Esophagus squamous epithelium (tissue), 4 donors: ENCODE measurements at regions not wholly inside any gene's neighbourhood (a gene's known extent, or its start where the extent isn't known, plus 50 kb on each side); places are given as distances from the start of the nearest gene placed in this dataset.

Experiments used
- POLR2A ChIP-seq, 4 donors: fragments of 450-650 bp; IDR thresholded peaks; one replicate each; pipeline ENCODE4 v1.6.1; 2017; ENCODE audit warnings: antibody characterized with exemption in 4 of 4, mild to moderate bottlenecking in 4 of 4, moderate library complexity in 3 of 4
- TF ChIP-seq, protein P1 (sequence below), 6 experiments: fragments of 450-650 bp in 4 of 6; fragments of 200-600 bp in 2 of 6; sonication (generic) in 2 of 6; IDR thresholded peaks; one replicate each; pipeline ENCODE4 v1.5.1; 2016 to 2019; ENCODE audit warnings: antibody characterized with exemption in 6 of 6, mild to moderate bottlenecking in 4 of 6, moderate library complexity in 4 of 6

DNA sequence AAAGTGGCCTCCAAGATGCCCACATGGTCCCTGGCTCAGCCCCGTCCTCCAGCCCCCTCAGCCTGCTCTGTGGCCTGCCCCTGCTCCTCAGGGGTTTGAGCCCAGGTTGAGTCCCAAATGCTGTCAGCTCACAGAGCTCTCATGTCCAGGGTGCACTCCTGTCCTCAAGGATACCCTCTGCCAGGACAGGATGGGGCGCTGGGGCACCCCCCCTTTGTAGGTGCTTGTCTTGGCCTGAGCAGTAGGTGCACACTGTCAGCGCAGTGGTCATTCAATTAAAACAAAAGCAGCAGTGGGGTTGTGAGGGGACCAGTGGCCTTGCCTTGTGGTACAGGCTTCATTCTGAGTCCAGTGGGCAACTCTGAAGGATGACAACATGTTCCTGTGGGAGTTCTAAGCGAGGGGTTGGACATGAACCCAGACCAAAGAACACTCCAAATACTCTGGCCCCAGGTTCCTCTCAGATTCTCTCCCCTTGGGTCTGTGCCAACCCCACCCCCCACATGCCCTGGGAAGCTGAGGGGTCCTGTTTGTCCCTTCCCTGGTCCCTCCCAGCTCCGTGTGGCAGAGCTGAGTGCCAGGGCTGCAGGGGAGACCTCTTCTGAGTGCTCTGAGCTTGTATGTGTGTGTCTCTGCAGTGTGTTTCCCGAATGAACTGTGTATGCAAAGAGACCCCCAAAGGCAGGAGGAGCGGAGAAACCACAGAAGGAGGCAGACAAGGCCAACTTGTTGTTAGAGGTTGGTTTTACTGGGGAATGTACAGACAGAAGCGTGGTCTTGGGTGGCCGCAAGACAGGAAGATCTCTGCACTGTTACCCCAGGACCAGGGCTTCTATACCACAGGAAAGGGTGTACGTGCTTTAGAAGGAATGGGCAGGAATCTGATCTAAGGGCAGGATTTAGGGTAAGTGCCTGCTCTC lies 155.6 kb upstream of the HS6ST1 start:
- TF ChIP-seq, protein P1, sequence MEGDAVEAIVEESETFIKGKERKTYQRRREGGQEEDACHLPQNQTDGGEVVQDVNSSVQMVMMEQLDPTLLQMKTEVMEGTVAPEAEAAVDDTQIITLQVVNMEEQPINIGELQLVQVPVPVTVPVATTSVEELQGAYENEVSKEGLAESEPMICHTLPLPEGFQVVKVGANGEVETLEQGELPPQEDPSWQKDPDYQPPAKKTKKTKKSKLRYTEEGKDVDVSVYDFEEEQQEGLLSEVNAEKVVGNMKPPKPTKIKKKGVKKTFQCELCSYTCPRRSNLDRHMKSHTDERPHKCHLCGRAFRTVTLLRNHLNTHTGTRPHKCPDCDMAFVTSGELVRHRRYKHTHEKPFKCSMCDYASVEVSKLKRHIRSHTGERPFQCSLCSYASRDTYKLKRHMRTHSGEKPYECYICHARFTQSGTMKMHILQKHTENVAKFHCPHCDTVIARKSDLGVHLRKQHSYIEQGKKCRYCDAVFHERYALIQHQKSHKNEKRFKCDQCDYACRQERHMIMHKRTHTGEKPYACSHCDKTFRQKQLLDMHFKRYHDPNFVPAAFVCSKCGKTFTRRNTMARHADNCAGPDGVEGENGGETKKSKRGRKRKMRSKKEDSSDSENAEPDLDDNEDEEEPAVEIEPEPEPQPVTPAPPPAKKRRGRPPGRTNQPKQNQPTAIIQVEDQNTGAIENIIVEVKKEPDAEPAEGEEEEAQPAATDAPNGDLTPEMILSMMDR (IDR thresholded peaks at IDR 0.05): no peak
- no peak for TF ChIP-seq POLR2A (IDR thresholded peaks at IDR 0.05)
